ENCODE measurements at regions not wholly inside any gene's neighbourhood (a gene's known extent, or its start where the extent isn't known, plus 50 kb on each side); places are given as distances from the start of the nearest gene placed in this dataset.

- peak; percentile 76 for DNase-seq
These were observed 663.7 kb upstream of the B3GAT1 start for GRCh38 chr11:135075740-135076139.

- DNase-seq, result no peak
These were observed 662.5 kb upstream of the B3GAT1 start for GRCh38 chr11:135074397-135074998.

GRCh38 chr11:135073870-135074269, 661.8 kb upstream of the B3GAT1 start:
- DNase-seq, result no peak

- no peak for DNase-seq
These were observed 661.3 kb upstream of the B3GAT1 start for GRCh38 chr11:135073381-135073780.

- no peak for DNase-seq
These were observed 657.8 kb upstream of the B3GAT1 start for GRCh38 chr11:135069890-135070289.

GRCh38 chr11:135069063-135069462, 657.0 kb upstream of the B3GAT1 start:
- no peak for DNase-seq

GRCh38 chr11:135062994-135063393, 651.0 kb upstream of the B3GAT1 start:
- DNase-seq, result no peak

- no peak for DNase-seq
These were observed 649.1 kb upstream of the B3GAT1 start for GRCh38 chr11:135061166-135061565.

GRCh38 chr11:135046986-135047385, 634.9 kb upstream of the B3GAT1 start:
- no peak for DNase-seq

- DNase-seq, result no peak
These were observed 634.5 kb upstream of the B3GAT1 start for GRCh38 chr11:135046556-135046955.

- DNase-seq, result no peak
These were observed 631.4 kb upstream of the B3GAT1 start for GRCh38 chr11:135043434-135043833.

GRCh38 chr11:135037828-135038227, 625.8 kb upstream of the B3GAT1 start:
- DNase-seq, result no peak

- no peak for DNase-seq
These were observed 624.7 kb upstream of the B3GAT1 start for GRCh38 chr11:135036488-135037297.

- no peak for DNase-seq
These were observed 623.2 kb upstream of the B3GAT1 start for GRCh38 chr11:135035282-135035681.

- no peak for DNase-seq
These were observed 621.5 kb upstream of the B3GAT1 start for GRCh38 chr11:135033540-135033939.

- no peak for DNase-seq
These were observed 619.4 kb upstream of the B3GAT1 start for GRCh38 chr11:135031205-135031989.

- peak; percentile 25 for DNase-seq
These were observed 615.4 kb upstream of the B3GAT1 start for GRCh38 chr11:135027461-135027860.

- DNase-seq, result no peak
These were observed 611.5 kb upstream of the B3GAT1 start for GRCh38 chr11:135023499-135023898.

- no peak for DNase-seq
These were observed 610.4 kb upstream of the B3GAT1 start for GRCh38 chr11:135022454-135022853.

GRCh38 chr11:135019899-135020298, 607.9 kb upstream of the B3GAT1 start:
- no peak for DNase-seq

- DNase-seq, result no peak
These were observed 607.4 kb upstream of the B3GAT1 start for GRCh38 chr11:135019343-135019871.

GRCh38 chr11:135017296-135017695, 605.3 kb upstream of the B3GAT1 start:
- no peak for DNase-seq

- no peak for DNase-seq
These were observed 603.9 kb upstream of the B3GAT1 start for GRCh38 chr11:135015966-135016365.

Measured in stimulated activated CD4-positive, alpha-beta T cell treated with anti-CD3 and anti-CD28 coated beads, Interleukin-15, amount 100 ng/mL, for 24 hours (primary cell).